Heart right ventricle (tissue), 16 donors: ENCODE measurements at regions not wholly inside any gene's neighbourhood (a gene's known extent, or its start where the extent isn't known, plus 50 kb on each side); places are given as distances from the start of the nearest gene placed in this dataset.

ENCODE experiments used
- ATAC-seq, 8 donors: fragments of 200-7000 bp; cut with Tn5 transposase; one replicate each; pipeline ENCODE4 v1.9.1; 2020; ENCODE audit warnings: mild to moderate bottlenecking in 8 of 8, moderate library complexity in 8 of 8, moderate number of reproducible peaks in 1 of 8
- DNase-seq, 2 donors: peaks; one replicate each; pipeline ENCODE4 v3.0.0-alpha.2; 2020
- H3K27ac ChIP-seq, 10 donors: fragments of 200-600 bp; sonication (generic) in 2 of 10; one replicate each; pipeline versions ENCODE4 v1.5.0 to v1.8.0; 2020 to 2022; ENCODE audit warnings: mild to moderate bottlenecking in 3 of 10
- H3K27me3 ChIP-seq, 7 donors: fragments of 200-600 bp; one replicate each; pipeline ENCODE4 v1.8.0; 2021 to 2022; ENCODE audit warnings: mild to moderate bottlenecking in 2 of 7
- H3K36me3 ChIP-seq, 9 donors: fragments of 200-600 bp; sonication (generic) in 1 of 9; one replicate each; pipeline versions ENCODE4 v1.5.0 to v1.8.0; 2020 to 2022; ENCODE audit warnings: mild to moderate bottlenecking in 2 of 9
- H3K4me1 ChIP-seq, 9 donors: fragments of 200-600 bp; sonication (generic) in 1 of 9; one replicate each; pipeline versions ENCODE4 v1.5.0 to v1.8.0; 2020 to 2022; ENCODE audit warnings: mild to moderate bottlenecking in 4 of 9
- H3K4me3 ChIP-seq, 10 donors: fragments of 200-600 bp; sonication (generic) in 2 of 10; one replicate each; pipeline versions ENCODE4 v1.5.0 to v1.8.0; 2020 to 2022; ENCODE audit warnings: mild to moderate bottlenecking in 7 of 10, moderate library complexity in 2 of 10
- H3K9me3 ChIP-seq, 11 donors: fragments of 200-600 bp in 10 of 11; sonication (generic) in 2 of 11; one replicate each; pipeline versions ENCODE4 v1.5.0 to v1.8.0; 2013 to 2022; ENCODE audit warnings: mild to moderate bottlenecking in 2 of 11, control low read depth in 1 of 11, moderate library complexity in 1 of 11
- CTCF ChIP-seq, 9 donors: fragments of 200-600 bp; sonication (generic) in 2 of 9; IDR thresholded peaks; one replicate each; pipeline versions ENCODE4 v1.5.0 to v1.8.0; 2021 to 2022; ENCODE audit warnings: antibody characterized with exemption in 9 of 9, mild to moderate bottlenecking in 5 of 9, moderate library complexity in 1 of 9
- WGBS, 2 donors: extraction: QIAGEN DNeasy Blood & Tissue Kit; methylation state at CpG; one replicate each; pipeline ENCODE4 v1.1.7; 2013; ENCODE audit warnings: inconsistent platforms in 1 of 2; 5-methylcytosine and 5-hydroxymethylcytosine counted together
- intact Hi-C, 10 donors: fragments of 100-400 bp; cut with DNase I; formaldehyde crosslinking; loops; one replicate each; pipeline versions ENCODE4 v1.11.1 to v1.14.2; 2022
- donor health status: Arrhythmogenic right ventricular cardiomyopathy.
- donor health status: ischemic (EF 13 %, LVEDD 7.1; RV severe dilation, severe dysfunction).
- donor health status: healthy with polysubstance abuse.
- donor health status: DM: no; HTN: yes; CAD: no.
- donor health status: DM: no; HTN: no; CAD: no.
- donor health status: ischemic (EF 25% LVEDD 6.9; RV normal size, moderate dysfunction).
- donor health status: ischemic (EF 25% LVEDD 5.7; RV mildly dilated, moderate dysfunction).
- donor health status: healthy.
- donor health status: DM: yes; HTN: yes; CAD: no.
- donor health status: Ischemic cardiomyopathy.
- donor health status: ischemic (EF 35%, LVEDD 5.7; RV mildly dilated, moderate dysfunction).
- donor health status: nonischemic (EF 11% LVEDD 7.7; RV severe dilation, severe dysfunction).
- donor health status: DM: yes; HTN: yes; CAD: no.
- donor health status: PGD.
- donor health status: ischemic (EF 29% LVEDD 5.4; RV normal size, mild dysfunction).
- donor health status: nonischemic (EF 23%, LVEDD 6.1; RV moderate dilation, normal function).

DNA sequence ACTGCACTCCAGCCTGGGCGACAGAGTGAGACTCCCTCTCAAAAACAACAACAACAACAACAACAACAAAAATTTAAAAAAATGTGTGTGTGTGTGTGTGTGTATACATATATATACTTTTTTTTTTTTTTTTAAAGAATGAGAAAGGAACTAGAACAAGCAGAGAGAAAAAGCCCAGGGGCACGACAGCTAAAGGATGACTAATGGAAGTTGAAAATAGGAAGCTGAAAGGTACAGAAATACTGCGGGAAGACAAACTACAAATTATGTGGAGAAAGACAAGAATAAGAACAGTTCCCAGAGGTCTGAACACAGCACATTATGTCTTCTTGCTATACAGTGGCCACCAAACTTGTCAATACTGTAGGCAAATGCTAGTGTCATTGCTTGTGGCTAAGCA is 141.9 kb upstream of the PRSS1 start:
- DNase-seq (no peak), ATAC-seq (no peak)
- H3K9me3 ChIP-seq, result no peaks in the 10 kb centered on the region
- no peaks in the 10 kb centered on the region for H3K4me1 ChIP-seq
- H3K4me3 ChIP-seq, result no peak overlapping the region
- intact Hi-C loops, result loop anchor here in 2 of 10 donors (10.0 kb wide), 1 partner anchor 177 kb away; no protein-coding TSS in a partner anchor
- H3K27ac ChIP-seq, result no peak overlapping the region
- 75 to 76% methylated on average over 3 of the region's 3 CpGs for WGBS, 2 donors
- TF ChIP-seq CTCF (IDR thresholded peaks at IDR 0.05), result no peak
- peaks cover 0 to 38% (median 9%) of the 10 kb centered on the region in 7 donors for H3K27me3 ChIP-seq
- H3K36me3 ChIP-seq, result no peaks in the 10 kb centered on the region

DNA sequence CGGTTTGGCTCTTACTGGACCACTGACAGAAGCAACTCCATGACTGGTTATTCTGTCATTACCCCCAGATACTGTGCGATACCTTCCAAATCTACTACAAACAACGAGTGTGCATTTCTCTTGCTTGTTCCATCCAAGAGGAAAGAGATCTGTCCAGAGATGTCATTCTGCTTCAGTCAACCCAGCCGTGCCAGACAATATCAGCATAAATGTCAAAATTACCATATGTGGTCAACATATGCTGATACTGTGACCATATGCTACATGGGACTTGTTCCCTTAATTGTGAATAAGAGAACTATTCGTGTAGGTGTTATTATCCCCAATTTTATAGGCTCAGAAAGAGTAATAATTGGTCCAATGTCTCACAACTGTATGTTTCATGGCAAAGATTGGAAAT is 143.2 kb upstream of the PRSS1 start:
- no peak for TF ChIP-seq CTCF (IDR thresholded peaks at IDR 0.05)
- peaks cover 0 to 35% (median 9%) of the 10 kb centered on the region in 7 donors for H3K27me3 ChIP-seq
- DNase-seq (no peak), ATAC-seq (no peak)
- H3K36me3 ChIP-seq, result no peaks in the 10 kb centered on the region
- no peak overlapping the region for H3K4me3 ChIP-seq
- intact Hi-C loops, result loop anchor here in 2 of 10 donors (10.0 kb wide), 1 partner anchor 179 kb away; no protein-coding TSS in a partner anchor
- 73 to 74% methylated on average over 5 of the region's 5 CpGs for WGBS, 2 donors
- H3K9me3 ChIP-seq, result no peaks in the 10 kb centered on the region
- no peaks in the 10 kb centered on the region for H3K4me1 ChIP-seq
- H3K27ac ChIP-seq, result no peak overlapping the region

- DNase-seq, result no peak
- H3K27ac ChIP-seq, result no peak overlapping the region
- 89% methylated on average over 3 of the region's 3 CpGs for WGBS, 2 donors
- peaks cover 0 to 38% (median 9%) of the 10 kb centered on the region in 7 donors for H3K27me3 ChIP-seq
- no peaks in the 10 kb centered on the region for H3K9me3 ChIP-seq
- ATAC-seq, result no peak
- TF ChIP-seq CTCF (IDR thresholded peaks at IDR 0.05), result no peak
- no peaks in the 10 kb centered on the region for H3K4me1 ChIP-seq
- H3K36me3 ChIP-seq, result no peaks in the 10 kb centered on the region
- intact Hi-C loops, result loop anchor here in 2 of 10 donors (10.0 kb wide), 1 partner anchor 180 kb away; no protein-coding TSS in a partner anchor
- H3K4me3 ChIP-seq, result no peak overlapping the region
Measured at GRCh38 chr7:142604671-142605070, 144.6 kb upstream of the PRSS1 start.

- no peak for ATAC-seq
- peaks cover 0 to 45% (median 9%) of the 10 kb centered on the region in 7 donors for H3K27me3 ChIP-seq
- peak; percentile 46 to 86 (median 77) for TF ChIP-seq CTCF (IDR thresholded peaks at IDR 0.05)
- no peak overlapping the region for H3K27ac ChIP-seq
- whole genome bisulfite sequencing, 2 donors, result 20% methylated on average over 9 of the region's 9 CpGs
- H3K4me3 ChIP-seq, result no peak overlapping the region
- H3K9me3 ChIP-seq, result no peaks in the 10 kb centered on the region
- intact Hi-C loops, result loop anchor here in 2 of 10 donors (10.0 kb wide), 1 partner anchor 181 kb away; no protein-coding TSS in a partner anchor
- no peaks in the 10 kb centered on the region for H3K36me3 ChIP-seq
- no peaks in the 10 kb centered on the region for H3K4me1 ChIP-seq
- DNase-seq, result peak in 1 of 2 donors; percentile 14
Measured at GRCh38 chr7:142603870-142604448, 145.3 kb upstream of the PRSS1 start.
